GM12892 (cell line): ENCODE measurements at regions not wholly inside any gene's neighbourhood (a gene's known extent, or its start where the extent isn't known, plus 50 kb on each side); places are given as distances from the start of the nearest gene placed in this dataset.

Source experiments
- POLR2A ChIP-seq: IDR thresholded peaks from 2 replicates; pipeline ENCODE4 v1.6.1; 2011; ENCODE audit warnings: low read depth, low read length, control low read depth
- POLR2AphosphoS5 ChIP-seq: IDR thresholded peaks from 2 replicates; pipeline ENCODE4 v1.6.1; 2011; ENCODE audit warnings: low read depth, low read length, control low read depth
- TAF1 ChIP-seq: IDR thresholded peaks from 2 replicates; pipeline ENCODE4 v1.6.1; 2011; ENCODE audit warnings: low read depth, mild to moderate bottlenecking, control low read depth, low read length, borderline replicate concordance

- no peak for TF ChIP-seq POLR2A
- TF ChIP-seq POLR2AphosphoS5, result no peak
- TF ChIP-seq TAF1, result no peak
These were observed 82.2 kb upstream of the RNU2-1 start for GRCh38 chr17:43315858-43316521.
